WTC11 (cell line): ENCODE measurements at regions not wholly inside any gene's neighbourhood (a gene's known extent, or its start where the extent isn't known, plus 50 kb on each side); places are given as distances from the start of the nearest gene placed in this dataset.

ENCODE experiments used
- ATAC-seq: fragments of 200-7000 bp; cut with Tn5 transposase; 2 replicates; pipeline ENCODE4 v1.10.0; 2021; ENCODE audit warnings: mild to moderate bottlenecking, moderate library complexity
- CTCF ChIA-PET: fragments of 300-600 bp; sonication (Branson Sonifier 250); formaldehyde crosslinking; loops from one replicate; lab custom pipeline; 2021; ENCODE audit warnings: antibody characterized with exemption; lab: Charles Lee
- POLR2A ChIA-PET: fragments of 350-600 bp; sonication (Branson Sonifier 250); formaldehyde crosslinking; loops from one replicate; lab custom pipeline; 2021; ENCODE audit warnings: antibody characterized with exemption; lab: Charles Lee
- DNase-seq: peaks from one replicate; pipeline ENCODE4 v3.0.0; 2021; ENCODE audit warnings: low spot score
- H3K27ac Mint-ChIP-seq: 2 replicates; pipeline ENCODE4 v1.8.0; 2021; ENCODE audit warnings: mixed read lengths
- H3K27me3 Mint-ChIP-seq: 2 replicates; pipeline ENCODE4 v1.8.0; 2021; ENCODE audit warnings: low read depth, mild to moderate bottlenecking, moderate library complexity, mixed read lengths
- H3K36me3 Mint-ChIP-seq: 2 replicates; pipeline ENCODE4 v1.8.0; 2021; ENCODE audit warnings: mixed read lengths
- H3K4me1 Mint-ChIP-seq: 2 replicates; pipeline ENCODE4 v1.8.0; 2022; ENCODE audit warnings: mixed read lengths
- H3K4me3 Mint-ChIP-seq: 2 replicates; pipeline ENCODE4 v1.8.0; 2021; ENCODE audit warnings: mild to moderate bottlenecking, moderate library complexity, mixed read lengths
- H3K9me3 Mint-ChIP-seq: 2 replicates; pipeline ENCODE4 v1.8.0; 2021; ENCODE audit warnings: mixed read lengths
- ATF1 ChIP-seq: sonication (generic); formaldehyde crosslinking; IDR thresholded peaks from 2 replicates; pipeline ENCODE4 v1.8.1; 2023; ENCODE audit warnings: mild to moderate bottlenecking, moderate library complexity, missing genetic modification reagents
- ETV6 ChIP-seq: sonication (generic); formaldehyde crosslinking; IDR thresholded peaks from 2 replicates; pipeline ENCODE4 v1.8.1; 2022; ENCODE audit warnings: mild to moderate bottlenecking, missing genetic modification reagents
- FOXP1 ChIP-seq: sonication (generic); formaldehyde crosslinking; IDR thresholded peaks from 2 replicates; pipeline ENCODE4 v1.8.0; 2022; ENCODE audit warnings: missing genetic modification reagents, mild to moderate bottlenecking, moderate library complexity, borderline replicate concordance
- GABPB1 ChIP-seq: sonication (generic); formaldehyde crosslinking; IDR thresholded peaks from 2 replicates; pipeline ENCODE4 v1.8.1; 2023; ENCODE audit warnings: mild to moderate bottlenecking, missing genetic modification reagents
- MYBL2 ChIP-seq: sonication (generic); formaldehyde crosslinking; IDR thresholded peaks from 2 replicates; pipeline ENCODE4 v1.8.1; 2023; ENCODE audit warnings: mild to moderate bottlenecking, moderate library complexity, missing genetic modification reagents
- NFE2L1 ChIP-seq: sonication (generic); formaldehyde crosslinking; IDR thresholded peaks from 2 replicates; pipeline ENCODE4 v1.8.1; 2023; ENCODE audit warnings: missing genetic modification reagents
- NR1H2 ChIP-seq: sonication (generic); formaldehyde crosslinking; IDR thresholded peaks from 2 replicates; pipeline ENCODE4 v1.9.0; 2021; ENCODE audit warnings: mild to moderate bottlenecking, moderate library complexity, missing genetic modification reagents
- PRRX2 ChIP-seq: fragments of 250-450 bp; sonication (Bioruptor Pico); IDR thresholded peaks from 2 replicates; pipeline ENCODE4 v1.8.0; 2021; ENCODE audit warnings: mild to moderate bottlenecking
- SOX15 ChIP-seq: fragments of 250-450 bp; sonication (Bioruptor Pico); IDR thresholded peaks from 2 replicates; pipeline ENCODE4 v1.9.0; 2021; ENCODE audit warnings: mild to moderate bottlenecking
- TCF7 ChIP-seq: sonication (generic); formaldehyde crosslinking; IDR thresholded peaks from 2 replicates; pipeline ENCODE4 v1.8.0; 2022; ENCODE audit warnings: mild to moderate bottlenecking, low read depth, missing genetic modification reagents, moderate library complexity
- ZNF219 ChIP-seq: sonication (generic); formaldehyde crosslinking; IDR thresholded peaks from 2 replicates; pipeline ENCODE4 v1.8.0; 2023; ENCODE audit warnings: missing genetic modification reagents, mild to moderate bottlenecking, borderline replicate concordance
- ZNF263 ChIP-seq: sonication (generic); formaldehyde crosslinking; IDR thresholded peaks from 2 replicates; pipeline ENCODE4 v1.8.1; 2022; ENCODE audit warnings: low read depth, mild to moderate bottlenecking, moderate library complexity, missing genetic modification reagents
- ZNF396 ChIP-seq: fragments of 250-450 bp; sonication (Bioruptor Pico); IDR thresholded peaks from 2 replicates; pipeline ENCODE4 v1.8.0; 2021; ENCODE audit warnings: mild to moderate bottlenecking, moderate library complexity, borderline replicate concordance
- TF ChIP-seq, protein P1 (sequence below): sonication (generic); formaldehyde crosslinking; IDR thresholded peaks from 2 replicates; pipeline ENCODE4 v1.8.1; 2023; ENCODE audit warnings: mild to moderate bottlenecking, missing genetic modification reagents, moderate library complexity
- TF ChIP-seq, protein P2 (sequence below): sonication (generic); formaldehyde crosslinking; conservative IDR thresholded peaks from 2 replicates; pipeline ENCODE4 v1.8.1; 2023; ENCODE audit warnings: mild to moderate bottlenecking, low read depth, missing genetic modification reagents, moderate library complexity
- TF ChIP-seq, protein P3 (sequence below): fragments of 250-450 bp; sonication (Bioruptor Pico); IDR thresholded peaks from 2 replicates; pipeline ENCODE4 v1.8.0; 2021; ENCODE audit warnings: mild to moderate bottlenecking
- TF ChIP-seq, protein P4 (sequence below): sonication (generic); formaldehyde crosslinking; IDR thresholded peaks from 2 replicates; pipeline ENCODE4 v1.8.0; 2023; ENCODE audit warnings: missing genetic modification reagents, mild to moderate bottlenecking, borderline replicate concordance
- TF ChIP-seq, protein P5 (sequence below): fragments of 250-450 bp; sonication (Bioruptor Pico); IDR thresholded peaks from 2 replicates; pipeline ENCODE4 v1.9.0; 2021; ENCODE audit warnings: moderate library complexity, mild to moderate bottlenecking, inconsistent platforms, borderline replicate concordance
- TF ChIP-seq, protein P6 (sequence below): sonication (generic); formaldehyde crosslinking; IDR thresholded peaks from 2 replicates; pipeline ENCODE4 v1.8.0; 2022; ENCODE audit warnings: missing genetic modification reagents

DNA sequence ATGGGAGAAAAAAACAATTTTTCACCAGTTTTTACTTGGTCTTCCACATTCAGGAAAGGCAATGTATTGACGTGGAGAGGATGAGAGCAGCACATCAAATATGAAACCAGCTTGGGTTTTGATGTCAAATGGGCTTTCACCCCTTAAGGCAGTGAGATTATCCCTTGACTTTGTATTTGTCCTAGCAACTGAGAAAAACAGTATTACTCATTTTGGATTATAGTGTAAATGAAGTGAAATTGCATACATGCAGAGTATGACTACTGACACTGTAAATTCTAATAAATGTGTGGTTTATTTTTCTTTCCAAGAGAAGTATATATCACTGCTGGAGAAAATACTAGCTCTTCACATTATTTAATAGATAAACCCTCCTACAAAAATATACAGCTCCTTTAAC is 863.6 kb upstream of the IGFBP7 start:
- ChIA-PET CTCF (no interaction called here), POLR2A (no interaction called here)
- peaks cover 10% of the 10 kb centered on the region for H3K9me3 Mint-ChIP-seq

DNA sequence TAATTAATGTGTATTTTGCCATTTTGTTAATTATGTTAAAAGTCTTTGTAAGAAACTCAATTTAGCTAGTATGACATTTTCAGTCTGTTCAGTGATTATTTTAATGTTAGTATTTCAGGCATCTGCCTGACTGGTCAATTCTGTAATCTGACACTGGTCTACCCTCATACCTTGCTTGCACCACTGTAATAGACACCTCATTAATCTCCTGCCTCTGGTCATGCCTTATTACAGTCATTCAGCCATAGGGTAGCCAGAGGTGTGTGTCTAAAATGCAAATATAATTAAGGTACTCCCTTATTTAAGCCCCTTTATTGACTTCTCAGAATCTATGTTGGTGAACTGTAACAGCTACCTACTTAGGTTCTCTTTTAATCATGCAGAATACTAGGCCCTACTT is 861.1 kb upstream of the IGFBP7 start:
- no peaks in the 10 kb centered on the region for H3K27me3 Mint-ChIP-seq
- POLR2A ChIA-PET: no interaction called here
- CTCF ChIA-PET: no interaction called here
- TF ChIP-seq, protein P1, sequence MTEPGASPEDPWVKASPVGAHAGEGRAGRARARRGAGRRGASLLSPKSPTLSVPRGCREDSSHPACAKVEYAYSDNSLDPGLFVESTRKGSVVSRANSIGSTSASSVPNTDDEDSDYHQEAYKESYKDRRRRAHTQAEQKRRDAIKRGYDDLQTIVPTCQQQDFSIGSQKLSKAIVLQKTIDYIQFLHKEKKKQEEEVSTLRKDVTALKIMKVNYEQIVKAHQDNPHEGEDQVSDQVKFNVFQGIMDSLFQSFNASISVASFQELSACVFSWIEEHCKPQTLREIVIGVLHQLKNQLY (CRISPR knock-in tag): no peak
- TF ChIP-seq, protein P2, sequence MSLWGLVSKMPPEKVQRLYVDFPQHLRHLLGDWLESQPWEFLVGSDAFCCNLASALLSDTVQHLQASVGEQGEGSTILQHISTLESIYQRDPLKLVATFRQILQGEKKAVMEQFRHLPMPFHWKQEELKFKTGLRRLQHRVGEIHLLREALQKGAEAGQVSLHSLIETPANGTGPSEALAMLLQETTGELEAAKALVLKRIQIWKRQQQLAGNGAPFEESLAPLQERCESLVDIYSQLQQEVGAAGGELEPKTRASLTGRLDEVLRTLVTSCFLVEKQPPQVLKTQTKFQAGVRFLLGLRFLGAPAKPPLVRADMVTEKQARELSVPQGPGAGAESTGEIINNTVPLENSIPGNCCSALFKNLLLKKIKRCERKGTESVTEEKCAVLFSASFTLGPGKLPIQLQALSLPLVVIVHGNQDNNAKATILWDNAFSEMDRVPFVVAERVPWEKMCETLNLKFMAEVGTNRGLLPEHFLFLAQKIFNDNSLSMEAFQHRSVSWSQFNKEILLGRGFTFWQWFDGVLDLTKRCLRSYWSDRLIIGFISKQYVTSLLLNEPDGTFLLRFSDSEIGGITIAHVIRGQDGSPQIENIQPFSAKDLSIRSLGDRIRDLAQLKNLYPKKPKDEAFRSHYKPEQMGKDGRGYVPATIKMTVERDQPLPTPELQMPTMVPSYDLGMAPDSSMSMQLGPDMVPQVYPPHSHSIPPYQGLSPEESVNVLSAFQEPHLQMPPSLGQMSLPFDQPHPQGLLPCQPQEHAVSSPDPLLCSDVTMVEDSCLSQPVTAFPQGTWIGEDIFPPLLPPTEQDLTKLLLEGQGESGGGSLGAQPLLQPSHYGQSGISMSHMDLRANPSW: no peak
- TF ChIP-seq, protein P3, sequence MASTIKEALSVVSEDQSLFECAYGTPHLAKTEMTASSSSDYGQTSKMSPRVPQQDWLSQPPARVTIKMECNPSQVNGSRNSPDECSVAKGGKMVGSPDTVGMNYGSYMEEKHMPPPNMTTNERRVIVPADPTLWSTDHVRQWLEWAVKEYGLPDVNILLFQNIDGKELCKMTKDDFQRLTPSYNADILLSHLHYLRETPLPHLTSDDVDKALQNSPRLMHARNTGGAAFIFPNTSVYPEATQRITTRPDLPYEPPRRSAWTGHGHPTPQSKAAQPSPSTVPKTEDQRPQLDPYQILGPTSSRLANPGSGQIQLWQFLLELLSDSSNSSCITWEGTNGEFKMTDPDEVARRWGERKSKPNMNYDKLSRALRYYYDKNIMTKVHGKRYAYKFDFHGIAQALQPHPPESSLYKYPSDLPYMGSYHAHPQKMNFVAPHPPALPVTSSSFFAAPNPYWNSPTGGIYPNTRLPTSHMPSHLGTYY: no peak
- TF ChIP-seq, protein P4, sequence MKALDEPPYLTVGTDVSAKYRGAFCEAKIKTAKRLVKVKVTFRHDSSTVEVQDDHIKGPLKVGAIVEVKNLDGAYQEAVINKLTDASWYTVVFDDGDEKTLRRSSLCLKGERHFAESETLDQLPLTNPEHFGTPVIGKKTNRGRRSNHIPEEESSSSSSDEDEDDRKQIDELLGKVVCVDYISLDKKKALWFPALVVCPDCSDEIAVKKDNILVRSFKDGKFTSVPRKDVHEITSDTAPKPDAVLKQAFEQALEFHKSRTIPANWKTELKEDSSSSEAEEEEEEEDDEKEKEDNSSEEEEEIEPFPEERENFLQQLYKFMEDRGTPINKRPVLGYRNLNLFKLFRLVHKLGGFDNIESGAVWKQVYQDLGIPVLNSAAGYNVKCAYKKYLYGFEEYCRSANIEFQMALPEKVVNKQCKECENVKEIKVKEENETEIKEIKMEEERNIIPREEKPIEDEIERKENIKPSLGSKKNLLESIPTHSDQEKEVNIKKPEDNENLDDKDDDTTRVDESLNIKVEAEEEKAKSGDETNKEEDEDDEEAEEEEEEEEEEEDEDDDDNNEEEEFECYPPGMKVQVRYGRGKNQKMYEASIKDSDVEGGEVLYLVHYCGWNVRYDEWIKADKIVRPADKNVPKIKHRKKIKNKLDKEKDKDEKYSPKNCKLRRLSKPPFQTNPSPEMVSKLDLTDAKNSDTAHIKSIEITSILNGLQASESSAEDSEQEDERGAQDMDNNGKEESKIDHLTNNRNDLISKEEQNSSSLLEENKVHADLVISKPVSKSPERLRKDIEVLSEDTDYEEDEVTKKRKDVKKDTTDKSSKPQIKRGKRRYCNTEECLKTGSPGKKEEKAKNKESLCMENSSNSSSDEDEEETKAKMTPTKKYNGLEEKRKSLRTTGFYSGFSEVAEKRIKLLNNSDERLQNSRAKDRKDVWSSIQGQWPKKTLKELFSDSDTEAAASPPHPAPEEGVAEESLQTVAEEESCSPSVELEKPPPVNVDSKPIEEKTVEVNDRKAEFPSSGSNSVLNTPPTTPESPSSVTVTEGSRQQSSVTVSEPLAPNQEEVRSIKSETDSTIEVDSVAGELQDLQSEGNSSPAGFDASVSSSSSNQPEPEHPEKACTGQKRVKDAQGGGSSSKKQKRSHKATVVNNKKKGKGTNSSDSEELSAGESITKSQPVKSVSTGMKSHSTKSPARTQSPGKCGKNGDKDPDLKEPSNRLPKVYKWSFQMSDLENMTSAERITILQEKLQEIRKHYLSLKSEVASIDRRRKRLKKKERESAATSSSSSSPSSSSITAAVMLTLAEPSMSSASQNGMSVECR (CRISPR knock-in tag): no peak
- TF ChIP-seq NFE2L1 (CRISPR knock-in tag): no peak

More for the DNA sequence above, 863.6 kb upstream of the IGFBP7 start:
- H3K4me1 Mint-ChIP-seq: peaks cover 4% of the 10 kb centered on the region; the same call in 1 of the 2 replicates
- H3K4me3 Mint-ChIP-seq: no peak overlapping the region
- no peaks in the 10 kb centered on the region; the same call in 1 of the 2 replicates for H3K36me3 Mint-ChIP-seq
- H3K27ac Mint-ChIP-seq: no peak overlapping the region
- no peaks in the 10 kb centered on the region for H3K27me3 Mint-ChIP-seq
- TF ChIP-seq FOXP1 (CRISPR knock-in tag) (no peak), NFE2L1 (CRISPR knock-in tag) (no peak), ZNF396 (CRISPR knock-in tag) (no peak), NR1H2 (CRISPR knock-in tag) (no peak), SOX15 (CRISPR knock-in tag) (no peak), ZNF263 (CRISPR knock-in tag) (no peak), ZNF219 (CRISPR knock-in tag) (no peak), GABPB1 (no peak), ETV6 (CRISPR knock-in tag) (no peak), ATF1 (CRISPR knock-in tag) (no peak), MYBL2 (no peak), PRRX2 (CRISPR knock-in tag) (no peak), TCF7 (no peak)
- TF ChIP-seq, protein P5, sequence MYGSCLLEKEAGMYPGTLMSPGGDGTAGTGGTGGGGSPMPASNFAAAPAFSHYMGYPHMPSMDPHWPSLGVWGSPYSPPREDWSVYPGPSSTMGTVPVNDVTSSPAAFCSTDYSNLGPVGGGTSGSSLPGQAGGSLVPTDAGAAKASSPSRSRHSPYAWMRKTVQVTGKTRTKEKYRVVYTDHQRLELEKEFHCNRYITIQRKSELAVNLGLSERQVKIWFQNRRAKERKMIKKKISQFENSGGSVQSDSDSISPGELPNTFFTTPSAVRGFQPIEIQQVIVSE (CRISPR knock-in tag): no peak
- TF ChIP-seq, protein P2: no peak
- TF ChIP-seq, protein P6, sequence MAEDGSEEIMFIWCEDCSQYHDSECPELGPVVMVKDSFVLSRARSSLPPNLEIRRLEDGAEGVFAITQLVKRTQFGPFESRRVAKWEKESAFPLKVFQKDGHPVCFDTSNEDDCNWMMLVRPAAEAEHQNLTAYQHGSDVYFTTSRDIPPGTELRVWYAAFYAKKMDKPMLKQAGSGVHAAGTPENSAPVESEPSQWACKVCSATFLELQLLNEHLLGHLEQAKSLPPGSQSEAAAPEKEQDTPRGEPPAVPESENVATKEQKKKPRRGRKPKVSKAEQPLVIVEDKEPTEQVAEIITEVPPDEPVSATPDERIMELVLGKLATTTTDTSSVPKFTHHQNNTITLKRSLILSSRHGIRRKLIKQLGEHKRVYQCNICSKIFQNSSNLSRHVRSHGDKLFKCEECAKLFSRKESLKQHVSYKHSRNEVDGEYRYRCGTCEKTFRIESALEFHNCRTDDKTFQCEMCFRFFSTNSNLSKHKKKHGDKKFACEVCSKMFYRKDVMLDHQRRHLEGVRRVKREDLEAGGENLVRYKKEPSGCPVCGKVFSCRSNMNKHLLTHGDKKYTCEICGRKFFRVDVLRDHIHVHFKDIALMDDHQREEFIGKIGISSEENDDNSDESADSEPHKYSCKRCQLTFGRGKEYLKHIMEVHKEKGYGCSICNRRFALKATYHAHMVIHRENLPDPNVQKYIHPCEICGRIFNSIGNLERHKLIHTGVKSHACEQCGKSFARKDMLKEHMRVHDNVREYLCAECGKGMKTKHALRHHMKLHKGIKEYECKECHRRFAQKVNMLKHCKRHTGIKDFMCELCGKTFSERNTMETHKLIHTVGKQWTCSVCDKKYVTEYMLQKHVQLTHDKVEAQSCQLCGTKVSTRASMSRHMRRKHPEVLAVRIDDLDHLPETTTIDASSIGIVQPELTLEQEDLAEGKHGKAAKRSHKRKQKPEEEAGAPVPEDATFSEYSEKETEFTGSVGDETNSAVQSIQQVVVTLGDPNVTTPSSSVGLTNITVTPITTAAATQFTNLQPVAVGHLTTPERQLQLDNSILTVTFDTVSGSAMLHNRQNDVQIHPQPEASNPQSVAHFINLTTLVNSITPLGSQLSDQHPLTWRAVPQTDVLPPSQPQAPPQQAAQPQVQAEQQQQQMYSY (CRISPR knock-in tag): no peak
- DNase-seq (no peak), ATAC-seq (no peak)

More for the DNA sequence above, 861.1 kb upstream of the IGFBP7 start:
- Mint-ChIP-seq H3K36me3 (peaks cover 22% of the 10 kb centered on the region), H3K4me3 (no peak overlapping the region), H3K9me3 (peaks cover 29% of the 10 kb centered on the region), H3K4me1 (peaks cover 4% of the 10 kb centered on the region; the same call in 1 of the 2 replicates), H3K27ac (no peak overlapping the region)
- DNase-seq (no peak), ATAC-seq (no peak)
